Karpas-422 (cell line): ENCODE measurements at regions not wholly inside any gene's neighbourhood (a gene's known extent, or its start where the extent isn't known, plus 50 kb on each side); places are given as distances from the start of the nearest gene placed in this dataset. TPM values are rescaled to one million over a fixed set of nuclear protein-coding genes. Genes with fewer than 3 reads are reported as not detected.

Experiments
- DNase-seq: peaks from one replicate; pipeline ENCODE4 v3.0.0-alpha.2; 2015
- H2AFZ ChIP-seq: fragments of 200-600 bp; sonication (generic); 2 replicates; pipeline ENCODE4 v1.6.1; 2014; ENCODE audit warnings: antibody characterized with exemption, low read length, mixed read lengths
- H3K27ac ChIP-seq: fragments of 200-600 bp; sonication (generic); 2 replicates; pipeline ENCODE4 v1.5.1; 2014; ENCODE audit warnings: mild to moderate bottlenecking, low read length, moderate library complexity
- H3K27me3 ChIP-seq: fragments of 200-600 bp; sonication (generic); 2 replicates; pipeline ENCODE4 v1.6.1; 2014; ENCODE audit warnings: low read length, mixed read lengths
- H3K36me3 ChIP-seq: fragments of 200-600 bp; sonication (generic); 2 replicates; pipeline ENCODE4 v1.6.1; 2014; ENCODE audit warnings: low read length, mixed read lengths; ENCODE audit not compliant: insufficient read depth
- H3K4me1 ChIP-seq: fragments of 200-600 bp; sonication (generic); 2 replicates; pipeline ENCODE4 v1.6.1; 2014; ENCODE audit warnings: mild to moderate bottlenecking, low read length, mixed read lengths
- H3K4me2 ChIP-seq: fragments of 200-600 bp; sonication (generic); 2 replicates; pipeline ENCODE4 v1.6.1; 2014; ENCODE audit warnings: low read length, low read depth, mild to moderate bottlenecking; ENCODE audit not compliant: poor library complexity, severe bottlenecking
- H3K4me3 ChIP-seq: fragments of 200-600 bp; sonication (generic); 2 replicates; pipeline ENCODE4 v1.5.1; 2014; ENCODE audit warnings: mild to moderate bottlenecking, antibody characterized with exemption, low read length, mixed read lengths
- H3K79me2 ChIP-seq: fragments of 200-600 bp; sonication (generic); 2 replicates; pipeline ENCODE4 v1.6.1; 2014; ENCODE audit warnings: mild to moderate bottlenecking, low read length, mixed read lengths
- H3K9ac ChIP-seq: fragments of 200-600 bp; sonication (generic); 2 replicates; pipeline ENCODE4 v1.6.0; 2014; ENCODE audit warnings: low read length
- H3K9me2 ChIP-seq: fragments of 200-600 bp; sonication (generic), shearing (Covaris generic); replicated peaks from 2 replicates; pipeline ENCODE4 v1.6.0; 2014; ENCODE audit warnings: mild to moderate bottlenecking, low read length, moderate library complexity; ENCODE audit not compliant: insufficient read depth
- H3K9me3 ChIP-seq: fragments of 300-700, 200-600 bp; sonication (generic); 2 replicates; pipeline ENCODE4 v1.6.1; 2014; ENCODE audit warnings: low read length, mixed read lengths
- H4K20me1 ChIP-seq: fragments of 200-600 bp; sonication (generic); 2 replicates; pipeline ENCODE4 v1.6.1; 2014; ENCODE audit warnings: mild to moderate bottlenecking, antibody characterized with exemption, low read length, low read depth; ENCODE audit not compliant: insufficient read depth
- small RNA-seq: library from RNA; depleted of rRNA; stranded (forward); fragments of <200 nt; gene quantifications from one replicate; pipeline ENCODE3, GENCODE V24; 2014

- Histone ChIP-seq H3K4me1 (peaks cover 16% of the 10 kb centered on the region), H3K9ac (no peak overlapping the region), H3K27ac (no peak overlapping the region), H3K79me2 (no peaks in the 10 kb centered on the region), H2AFZ (no peak overlapping the region), H3K27me3 (no peaks in the 10 kb centered on the region), H3K36me3 (no peaks in the 10 kb centered on the region), H3K4me3 (no peak overlapping the region), H3K9me3 (no peaks in the 10 kb centered on the region), H3K4me2 (no peak overlapping the region), H4K20me1 (no peaks in the 10 kb centered on the region), H3K9me2 (no peaks in the 10 kb centered on the region)
- DNase-seq, result no peak
Measured at GRCh38 chr7:136030867-136031318, 53.7 kb upstream of the MTPN start.

GRCh38 chr7:136030330-136030729 is 53.2 kb upstream of the MTPN start:
- peaks cover 16% of the 10 kb centered on the region for H3K4me1 ChIP-seq
- no peak overlapping the region for H3K9ac ChIP-seq
- H3K27ac ChIP-seq, result no peak overlapping the region
- H3K27me3 ChIP-seq, result no peaks in the 10 kb centered on the region
- H3K4me2 ChIP-seq, result no peak overlapping the region
- H3K79me2 ChIP-seq, result no peaks in the 10 kb centered on the region
- no peak overlapping the region for H3K4me3 ChIP-seq
- H3K9me2 ChIP-seq, result no peaks in the 10 kb centered on the region
- H4K20me1 ChIP-seq, result no peaks in the 10 kb centered on the region
- no peaks in the 10 kb centered on the region for H3K36me3 ChIP-seq
- no peak overlapping the region for H2AFZ ChIP-seq
- DNase-seq, result no peak
- H3K9me3 ChIP-seq, result no peaks in the 10 kb centered on the region

GRCh38 chr7:136027160-136027559 is 50.0 kb upstream of the MTPN start:
- Histone ChIP-seq H3K9me3 (no peaks in the 10 kb centered on the region), H3K36me3 (no peaks in the 10 kb centered on the region), H4K20me1 (no peaks in the 10 kb centered on the region), H3K9me2 (no peaks in the 10 kb centered on the region), H3K27me3 (no peaks in the 10 kb centered on the region), H2AFZ (no peak overlapping the region), H3K27ac (no peak overlapping the region), H3K4me1 (peaks cover 12% of the 10 kb centered on the region), H3K79me2 (no peaks in the 10 kb centered on the region), H3K4me3 (no peak overlapping the region), H3K9ac (no peak overlapping the region), H3K4me2 (no peak overlapping the region)
- DNase-seq, result no peak

Small RNAs in the stretch of these regions (small RNA-seq; reads per million reads assigned to genes)
- not detected for gene RF00019
